ENCODE measurements at regions not wholly inside any gene's neighbourhood (a gene's known extent, or its start where the extent isn't known, plus 50 kb on each side); places are given as distances from the start of the nearest gene placed in this dataset.

GRCh38 chr9:120315154-120315553, 264.8 kb downstream of the CDK5RAP2 start:
- TF ChIP-seq CTCF (IDR thresholded peaks at IDR 0.05; ENCODE audit: low read depth, low read length, missing input control), result no peak
- no peak for TF ChIP-seq JUND (IDR thresholded peaks at IDR 0.05)
- TF ChIP-seq MAX (IDR thresholded peaks at IDR 0.05), result no peak
- TF ChIP-seq GABPA (IDR thresholded peaks at IDR 0.05 in 1 of 2, conservative IDR thresholded peaks at IDR 0.05 in 1 of 2), result no peak

Measured in liver (tissue), 3 donors.